Left ventricle myocardium inferior (tissue), 1 donor: ENCODE measurements at regions not wholly inside any gene's neighbourhood (a gene's known extent, or its start where the extent isn't known, plus 50 kb on each side); places are given as distances from the start of the nearest gene placed in this dataset.

Experiments used
- DNase-seq: peaks from one replicate; pipeline ENCODE4 v3.0.0-alpha.2; 2020
- H3K27ac ChIP-seq: fragments of 200-600 bp; replicated peaks from 2 replicates; pipeline ENCODE4 v1.8.0; 2021
- H3K27me3 ChIP-seq: fragments of 200-600 bp; 2 replicates; pipeline ENCODE4 v1.8.0; 2021; ENCODE audit warnings: low read depth
- H3K36me3 ChIP-seq: fragments of 200-600 bp; 2 replicates; pipeline ENCODE4 v1.8.0; 2021
- H3K4me1 ChIP-seq: fragments of 200-600 bp; 2 replicates; pipeline ENCODE4 v1.8.0; 2021
- H3K4me3 ChIP-seq: fragments of 200-600 bp; 2 replicates; pipeline ENCODE4 v1.8.0; 2021; ENCODE audit warnings: mild to moderate bottlenecking, moderate library complexity
- H3K9me3 ChIP-seq: fragments of 200-600 bp; replicated peaks from 2 replicates; pipeline ENCODE4 v1.8.0; 2021
- CTCF ChIP-seq: fragments of 200-600 bp; IDR thresholded peaks from 2 replicates; pipeline ENCODE4 v1.8.0; 2021; ENCODE audit warnings: antibody characterized with exemption, mild to moderate bottlenecking, borderline replicate concordance
- intact Hi-C: fragments of 100-400 bp; cut with micrococcal nuclease; formaldehyde crosslinking; loops from one replicate; pipeline ENCODE4 v1.11.0; 2022
- donor health status: DM: no; HTN: yes; CAD: no; lungs with severe emphysema.

- intact Hi-C loops = no loop called here
- H3K36me3 ChIP-seq = no peaks in the 10 kb centered on the region
- no peaks in the 10 kb centered on the region for H3K27me3 ChIP-seq
- peaks cover 23% of the 10 kb centered on the region for H3K4me1 ChIP-seq
- no peak overlapping the region for H3K4me3 ChIP-seq
- peaks cover 18% of the 10 kb centered on the region for H3K9me3 ChIP-seq
- no peak for DNase-seq
- H3K27ac ChIP-seq = peak overlapping the region; percentile 55
- TF ChIP-seq CTCF = no peak
Observed at GRCh38 chr12:114920771-114921554, 237.0 kb upstream of the TBX3 start.

GRCh38 chr12:114919479-114919878, 235.5 kb upstream of the TBX3 start:
- DNase-seq = no peak
- no peak for TF ChIP-seq CTCF
- peaks cover 23% of the 10 kb centered on the region for H3K4me1 ChIP-seq
- intact Hi-C loops = no loop called here
- H3K27me3 ChIP-seq = no peaks in the 10 kb centered on the region
- peaks cover 18% of the 10 kb centered on the region for H3K9me3 ChIP-seq
- H3K27ac ChIP-seq = no peak overlapping the region
- H3K4me3 ChIP-seq = no peak overlapping the region
- H3K36me3 ChIP-seq = no peaks in the 10 kb centered on the region

- Histone ChIP-seq H3K9me3 (peaks cover 18% of the 10 kb centered on the region), H3K4me3 (no peak overlapping the region), H3K36me3 (no peaks in the 10 kb centered on the region), H3K27ac (no peak overlapping the region), H3K27me3 (no peaks in the 10 kb centered on the region), H3K4me1 (peaks cover 23% of the 10 kb centered on the region)
- intact Hi-C loops = no loop called here
- no peak for DNase-seq
- no peak for TF ChIP-seq CTCF
Observed at GRCh38 chr12:114918535-114919233, 234.7 kb upstream of the TBX3 start.

- no peak for TF ChIP-seq CTCF
- Histone ChIP-seq H3K27ac (no peak overlapping the region), H3K9me3 (peaks cover 18% of the 10 kb centered on the region), H3K36me3 (no peaks in the 10 kb centered on the region), H3K4me1 (peaks cover 23% of the 10 kb centered on the region), H3K4me3 (no peak overlapping the region), H3K27me3 (no peaks in the 10 kb centered on the region)
- DNase-seq = no peak
- intact Hi-C loops = no loop called here
Observed at GRCh38 chr12:114917953-114918352, 234.0 kb upstream of the TBX3 start.

GRCh38 chr12:114917307-114917706, 233.3 kb upstream of the TBX3 start:
- no peaks in the 10 kb centered on the region for H3K36me3 ChIP-seq

More at GRCh38 chr12:114917307-114917706, 233.3 kb upstream of the TBX3 start:
- H3K27ac ChIP-seq = no peak overlapping the region
- H3K27me3 ChIP-seq = no peaks in the 10 kb centered on the region
- no peak for DNase-seq
- intact Hi-C loops = no loop called here
- H3K4me1 ChIP-seq = peaks cover 21% of the 10 kb centered on the region
- H3K9me3 ChIP-seq = peaks cover 18% of the 10 kb centered on the region
- no peak for TF ChIP-seq CTCF
- no peak overlapping the region for H3K4me3 ChIP-seq
